NOMO-1 (cell line): ENCODE measurements at regions not wholly inside any gene's neighbourhood (a gene's known extent, or its start where the extent isn't known, plus 50 kb on each side); places are given as distances from the start of the nearest gene placed in this dataset.
"Not testable (repeated sequence)": the region's sequence is repeated elsewhere in the genome, so short reads cannot be mapped to it uniquely, and the experiment has no call there.

Experiments
- DNase-seq, 2 experiments: peaks; one replicate each; lab custom pipeline; 2025; ENCODE audit not compliant: unreplicated experiment in 2 of 2; lab: John Stamatoyannopoulos, UW

GRCh38 chr12:47314996-47315395, 235.2 kb upstream of the AMIGO2 start:
- DNase-seq, result no peak

GRCh38 chr12:47312808-47313426, 233.2 kb upstream of the AMIGO2 start:
- DNase-seq, result peak; percentile 49 to 76

GRCh38 chr12:47312147-47312546, 232.4 kb upstream of the AMIGO2 start:
- no peak for DNase-seq

- DNase-seq, result no peak
Measured at GRCh38 chr12:47311568-47311967, 231.8 kb upstream of the AMIGO2 start.

GRCh38 chr12:47311010-47311409, 231.3 kb upstream of the AMIGO2 start:
- DNase-seq, result no peak

- DNase-seq, result no peak
Measured at GRCh38 chr12:47308672-47309071, 228.9 kb upstream of the AMIGO2 start.

- DNase-seq, result peak; percentile 47 to 83
Measured at GRCh38 chr12:47307680-47308399, 228.1 kb upstream of the AMIGO2 start.

- not testable (repeated sequence) for DNase-seq
Measured at GRCh38 chr12:47306773-47307679, 227.3 kb upstream of the AMIGO2 start.

- no peak for DNase-seq
Measured at GRCh38 chr12:47306130-47306529, 226.4 kb upstream of the AMIGO2 start.

GRCh38 chr12:47305464-47305863, 225.7 kb upstream of the AMIGO2 start:
- DNase-seq, result no peak

- DNase-seq, result no peak
Measured at GRCh38 chr12:47303995-47304560, 224.3 kb upstream of the AMIGO2 start.

GRCh38 chr12:47303207-47303606, 223.4 kb upstream of the AMIGO2 start:
- no peak for DNase-seq

- no peak for DNase-seq
Measured at GRCh38 chr12:47302111-47302671, 222.4 kb upstream of the AMIGO2 start.

- no peak for DNase-seq
Measured at GRCh38 chr12:47299586-47299985, 219.8 kb upstream of the AMIGO2 start.

GRCh38 chr12:47297993-47298392, 218.2 kb upstream of the AMIGO2 start:
- DNase-seq, result no peak

GRCh38 chr12:47296828-47297227, 217.1 kb upstream of the AMIGO2 start:
- no peak for DNase-seq

- no peak for DNase-seq
Measured at GRCh38 chr12:47293406-47293805, 213.6 kb upstream of the AMIGO2 start.

- no peak for DNase-seq
Measured at GRCh38 chr12:47286676-47287075, 206.9 kb upstream of the AMIGO2 start.
